SK-N-SH treated with all-trans-retinoic acid at 6 μM for 48 hours (cell line): ENCODE measurements at regions not wholly inside any gene's neighbourhood (a gene's known extent, or its start where the extent isn't known, plus 50 kb on each side); places are given as distances from the start of the nearest gene placed in this dataset.

Experiments used
- BACH2 ChIP-seq: fragments of 250-450 bp; sonication (Bioruptor Pico); IDR thresholded peaks from 2 replicates; pipeline ENCODE4 v1.9.0; 2021; ENCODE audit warnings: mild to moderate bottlenecking, borderline replicate concordance
- CSDC2 ChIP-seq: fragments of 250-450 bp; sonication (Bioruptor Pico); IDR thresholded peaks from 2 replicates; pipeline ENCODE4 v1.5.0; 2020; ENCODE audit warnings: mild to moderate bottlenecking, moderate library complexity
- CSRNP3 ChIP-seq: fragments of 250-450 bp; sonication (Bioruptor Pico); IDR thresholded peaks from 2 replicates; pipeline ENCODE4 v1.5.1; 2021; ENCODE audit warnings: mild to moderate bottlenecking, moderate library complexity
- GLIS3 ChIP-seq: fragments of 250-450 bp; sonication (Bioruptor Pico); IDR thresholded peaks from 2 replicates; pipeline ENCODE4 v1.5.0; 2020; ENCODE audit warnings: mild to moderate bottlenecking, moderate library complexity
- OSR1 ChIP-seq: fragments of 250-450 bp; sonication (Bioruptor Pico); IDR thresholded peaks from 2 replicates; pipeline ENCODE4 v1.8.0; 2022; ENCODE audit warnings: moderate library complexity, mild to moderate bottlenecking, inconsistent platforms
- PPARA ChIP-seq: fragments of 250-450 bp; sonication (Bioruptor Pico); IDR thresholded peaks from 2 replicates; pipeline ENCODE4 v1.5.0; 2020; ENCODE audit warnings: mild to moderate bottlenecking, borderline replicate concordance
- ZC3H10 ChIP-seq: fragments of 250-450 bp; sonication (Bioruptor Pico); IDR thresholded peaks from 2 replicates; pipeline ENCODE4 v1.5.1; 2021; ENCODE audit warnings: mild to moderate bottlenecking, moderate library complexity
- ZFP3 ChIP-seq: fragments of 250-450 bp; sonication (Bioruptor Pico); IDR thresholded peaks from 2 replicates; pipeline ENCODE4 v1.5.0; 2020; ENCODE audit warnings: mild to moderate bottlenecking, moderate library complexity
- ZFP30 ChIP-seq: fragments of 450-650 bp; formaldehyde crosslinking; IDR thresholded peaks from 2 replicates; pipeline ENCODE4 v1.5.0; 2022; ENCODE audit warnings: mild to moderate bottlenecking, moderate library complexity
- ZNF565 ChIP-seq: fragments of 450-650 bp; formaldehyde crosslinking; conservative IDR thresholded peaks from 2 replicates; pipeline ENCODE4 v1.5.0; 2020; ENCODE audit warnings: low read depth, mild to moderate bottlenecking, moderate library complexity
- ZNF70 ChIP-seq: fragments of 450-650 bp; formaldehyde crosslinking; IDR thresholded peaks from 2 replicates; pipeline ENCODE4 v1.5.0; 2020; ENCODE audit warnings: mild to moderate bottlenecking, moderate library complexity
- TF ChIP-seq, protein P1 (sequence below): fragments of 250-450 bp; sonication (Bioruptor Pico); IDR thresholded peaks from 2 replicates; pipeline ENCODE4 v1.5.1; 2020; ENCODE audit warnings: low read depth, mild to moderate bottlenecking, moderate library complexity
- TF ChIP-seq, protein P2 (sequence below): fragments of 250-450 bp; sonication (Bioruptor Pico); IDR thresholded peaks from 2 replicates; pipeline ENCODE4 v1.8.0; 2020; ENCODE audit warnings: mild to moderate bottlenecking, moderate library complexity, borderline replicate concordance
- TF ChIP-seq, protein P3 (sequence below): fragments of 250-450 bp; sonication (Bioruptor Pico); IDR thresholded peaks from 2 replicates; pipeline ENCODE4 v1.8.0; 2021; ENCODE audit warnings: low read depth, mild to moderate bottlenecking, moderate library complexity, borderline replicate concordance

- TF ChIP-seq, protein P1, sequence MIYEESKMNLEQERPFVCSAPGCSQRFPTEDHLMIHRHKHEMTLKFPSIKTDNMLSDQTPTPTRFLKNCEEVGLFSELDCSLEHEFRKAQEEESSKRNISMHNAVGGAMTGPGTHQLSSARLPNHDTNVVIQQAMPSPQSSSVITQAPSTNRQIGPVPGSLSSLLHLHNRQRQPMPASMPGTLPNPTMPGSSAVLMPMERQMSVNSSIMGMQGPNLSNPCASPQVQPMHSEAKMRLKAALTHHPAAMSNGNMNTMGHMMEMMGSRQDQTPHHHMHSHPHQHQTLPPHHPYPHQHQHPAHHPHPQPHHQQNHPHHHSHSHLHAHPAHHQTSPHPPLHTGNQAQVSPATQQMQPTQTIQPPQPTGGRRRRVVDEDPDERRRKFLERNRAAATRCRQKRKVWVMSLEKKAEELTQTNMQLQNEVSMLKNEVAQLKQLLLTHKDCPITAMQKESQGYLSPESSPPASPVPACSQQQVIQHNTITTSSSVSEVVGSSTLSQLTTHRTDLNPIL: no peak
- TF ChIP-seq ZNF565 (no peak), ZFP30 (CRISPR knock-in tag) (no peak), ZFP3 (no peak), BACH2 (CRISPR knock-in tag) (no peak), PPARA (no peak), OSR1 (CRISPR knock-in tag) (no peak), CSDC2 (CRISPR knock-in tag) (no peak), CSRNP3 (CRISPR knock-in tag) (no peak), GLIS3 (CRISPR knock-in tag) (no peak), ZNF70 (CRISPR knock-in tag) (no peak), ZC3H10 (no peak)
- TF ChIP-seq, protein P2, sequence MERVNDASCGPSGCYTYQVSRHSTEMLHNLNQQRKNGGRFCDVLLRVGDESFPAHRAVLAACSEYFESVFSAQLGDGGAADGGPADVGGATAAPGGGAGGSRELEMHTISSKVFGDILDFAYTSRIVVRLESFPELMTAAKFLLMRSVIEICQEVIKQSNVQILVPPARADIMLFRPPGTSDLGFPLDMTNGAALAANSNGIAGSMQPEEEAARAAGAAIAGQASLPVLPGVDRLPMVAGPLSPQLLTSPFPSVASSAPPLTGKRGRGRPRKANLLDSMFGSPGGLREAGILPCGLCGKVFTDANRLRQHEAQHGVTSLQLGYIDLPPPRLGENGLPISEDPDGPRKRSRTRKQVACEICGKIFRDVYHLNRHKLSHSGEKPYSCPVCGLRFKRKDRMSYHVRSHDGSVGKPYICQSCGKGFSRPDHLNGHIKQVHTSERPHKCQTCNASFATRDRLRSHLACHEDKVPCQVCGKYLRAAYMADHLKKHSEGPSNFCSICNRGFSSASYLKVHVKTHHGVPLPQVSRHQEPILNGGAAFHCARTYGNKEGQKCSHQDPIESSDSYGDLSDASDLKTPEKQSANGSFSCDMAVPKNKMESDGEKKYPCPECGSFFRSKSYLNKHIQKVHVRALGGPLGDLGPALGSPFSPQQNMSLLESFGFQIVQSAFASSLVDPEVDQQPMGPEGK (CRISPR knock-in tag): no peak
- TF ChIP-seq, protein P3, sequence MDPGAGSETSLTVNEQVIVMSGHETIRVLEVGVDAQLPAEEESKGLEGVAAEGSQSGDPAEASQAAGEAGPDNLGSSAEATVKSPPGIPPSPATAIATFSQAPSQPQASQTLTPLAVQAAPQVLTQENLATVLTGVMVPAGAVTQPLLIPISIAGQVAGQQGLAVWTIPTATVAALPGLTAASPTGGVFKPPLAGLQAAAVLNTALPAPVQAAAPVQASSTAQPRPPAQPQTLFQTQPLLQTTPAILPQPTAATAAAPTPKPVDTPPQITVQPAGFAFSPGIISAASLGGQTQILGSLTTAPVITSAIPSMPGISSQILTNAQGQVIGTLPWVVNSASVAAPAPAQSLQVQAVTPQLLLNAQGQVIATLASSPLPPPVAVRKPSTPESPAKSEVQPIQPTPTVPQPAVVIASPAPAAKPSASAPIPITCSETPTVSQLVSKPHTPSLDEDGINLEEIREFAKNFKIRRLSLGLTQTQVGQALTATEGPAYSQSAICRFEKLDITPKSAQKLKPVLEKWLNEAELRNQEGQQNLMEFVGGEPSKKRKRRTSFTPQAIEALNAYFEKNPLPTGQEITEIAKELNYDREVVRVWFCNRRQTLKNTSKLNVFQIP: no peak
Measured at GRCh38 chr15:35697549-35698299, 151.8 kb upstream of the DPH6 start.
